Adrenal gland (tissue), 5 donors: ENCODE measurements at regions not wholly inside any gene's neighbourhood (a gene's known extent, or its start where the extent isn't known, plus 50 kb on each side); places are given as distances from the start of the nearest gene placed in this dataset.

Experiments used
- POLR2A ChIP-seq, 2 donors: fragments of 450-650 bp; IDR thresholded peaks; one replicate each; pipeline ENCODE4 v1.6.1; 2017; ENCODE audit warnings: antibody characterized with exemption in 2 of 2, mild to moderate bottlenecking in 2 of 2, moderate library complexity in 1 of 2
- TF ChIP-seq, protein P1 (sequence below), 6 experiments: fragments of 450-650 bp in 4 of 6; fragments of 200-600 bp in 2 of 6; sonication (generic) in 1 of 6; IDR thresholded peaks; 1 replicate in 5 of 6; 2 replicates in 1 of 6; pipeline versions ENCODE4 v1.5.1 to v1.8.0; 2016 to 2021; ENCODE audit warnings: antibody characterized with exemption in 6 of 6, mild to moderate bottlenecking in 2 of 6, moderate library complexity in 1 of 6
- donor health status: DM: no; HTN: no; CAD: no.

DNA sequence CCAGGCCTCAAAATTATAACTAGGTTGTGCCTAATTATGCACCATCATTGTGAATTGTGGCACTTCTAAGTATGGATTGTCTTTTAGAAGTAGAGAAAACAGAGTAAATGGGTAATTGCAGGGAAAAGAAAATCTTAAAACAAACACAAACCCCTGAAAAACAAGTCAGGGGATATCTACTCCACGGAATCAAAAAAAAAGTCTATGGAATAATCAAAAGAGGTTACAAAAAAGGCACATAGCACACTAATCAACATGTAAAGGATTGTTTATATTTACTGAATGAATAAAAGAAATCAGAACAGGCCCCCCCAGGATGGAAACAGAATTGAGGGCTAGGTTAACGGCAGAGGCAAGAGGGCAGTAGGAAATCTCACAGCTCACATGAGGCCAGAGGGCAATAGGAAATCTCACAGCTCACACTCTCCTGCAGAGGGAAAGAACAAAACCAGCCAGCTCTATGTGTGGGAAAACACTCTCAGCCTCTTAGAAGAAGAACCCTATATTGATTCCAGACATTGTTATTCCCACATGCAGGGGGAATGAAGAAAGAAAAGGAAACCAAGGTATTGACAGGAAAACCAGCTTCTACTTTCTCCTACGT lies 72.7 kb upstream of the FNDC3B start:
- TF ChIP-seq, protein P1, sequence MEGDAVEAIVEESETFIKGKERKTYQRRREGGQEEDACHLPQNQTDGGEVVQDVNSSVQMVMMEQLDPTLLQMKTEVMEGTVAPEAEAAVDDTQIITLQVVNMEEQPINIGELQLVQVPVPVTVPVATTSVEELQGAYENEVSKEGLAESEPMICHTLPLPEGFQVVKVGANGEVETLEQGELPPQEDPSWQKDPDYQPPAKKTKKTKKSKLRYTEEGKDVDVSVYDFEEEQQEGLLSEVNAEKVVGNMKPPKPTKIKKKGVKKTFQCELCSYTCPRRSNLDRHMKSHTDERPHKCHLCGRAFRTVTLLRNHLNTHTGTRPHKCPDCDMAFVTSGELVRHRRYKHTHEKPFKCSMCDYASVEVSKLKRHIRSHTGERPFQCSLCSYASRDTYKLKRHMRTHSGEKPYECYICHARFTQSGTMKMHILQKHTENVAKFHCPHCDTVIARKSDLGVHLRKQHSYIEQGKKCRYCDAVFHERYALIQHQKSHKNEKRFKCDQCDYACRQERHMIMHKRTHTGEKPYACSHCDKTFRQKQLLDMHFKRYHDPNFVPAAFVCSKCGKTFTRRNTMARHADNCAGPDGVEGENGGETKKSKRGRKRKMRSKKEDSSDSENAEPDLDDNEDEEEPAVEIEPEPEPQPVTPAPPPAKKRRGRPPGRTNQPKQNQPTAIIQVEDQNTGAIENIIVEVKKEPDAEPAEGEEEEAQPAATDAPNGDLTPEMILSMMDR (IDR thresholded peaks at IDR 0.05) = no peak
- no peak for TF ChIP-seq POLR2A (IDR thresholded peaks at IDR 0.05)
